Neuronal stem cell (in vitro differentiated cells): ENCODE measurements at regions not wholly inside any gene's neighbourhood (a gene's known extent, or its start where the extent isn't known, plus 50 kb on each side); places are given as distances from the start of the nearest gene placed in this dataset.
A peak's percentile ranks its signal among the peaks of the same experiment; 100 is the strongest.

Experiments used
- DNase-seq: peaks from one replicate; pipeline ENCODE4 v3.0.0-alpha.2; 2013; ENCODE audit warnings: low spot score
- H2AFZ ChIP-seq: one replicate; pipeline ENCODE4 v1.6.1; 2013; ENCODE audit warnings: mild to moderate bottlenecking, low read length, inconsistent platforms
- H2AK5ac ChIP-seq: 2 replicates; pipeline ENCODE4 v1.6.1; 2013; ENCODE audit warnings: low read depth, mild to moderate bottlenecking, inconsistent platforms, low read length, moderate library complexity, mixed read lengths
- H2BK120ac ChIP-seq: 2 replicates; pipeline ENCODE4 v1.6.1; 2013; ENCODE audit warnings: low read depth, mild to moderate bottlenecking, inconsistent platforms, low read length, moderate library complexity, mixed read lengths
- H2BK12ac ChIP-seq: one replicate; pipeline ENCODE4 v1.6.1; 2013; ENCODE audit warnings: low read length, inconsistent platforms
- H2BK15ac ChIP-seq: 2 replicates; pipeline ENCODE4 v1.6.1; 2013; ENCODE audit warnings: mild to moderate bottlenecking, low read length, inconsistent platforms, mixed read lengths
- H2BK5ac ChIP-seq: one replicate; pipeline ENCODE4 v1.6.1; 2013; ENCODE audit warnings: inconsistent platforms, mild to moderate bottlenecking, low read length, moderate library complexity
- H3K14ac ChIP-seq: one replicate; pipeline ENCODE4 v1.6.1; 2013; ENCODE audit warnings: low read length, inconsistent platforms
- H3K18ac ChIP-seq: 2 replicates; pipeline ENCODE4 v1.6.1; 2013; ENCODE audit warnings: low read length, inconsistent platforms
- H3K23ac ChIP-seq: 2 replicates; pipeline ENCODE4 v1.6.1; 2013; ENCODE audit warnings: low read depth, mild to moderate bottlenecking, mixed read lengths, low read length, inconsistent platforms; ENCODE audit not compliant: poor library complexity
- H3K27ac ChIP-seq: replicated peaks from 3 replicates; pipeline ENCODE4 v1.5.1; 2013; ENCODE audit warnings: low read length, inconsistent platforms
- H3K27me3 ChIP-seq, 3 experiments: 2 replicates each; pipeline ENCODE4 v1.6.1; 2013; ENCODE audit warnings: low read length in 3 of 3, mild to moderate bottlenecking in 2 of 3, inconsistent platforms in 1 of 3, low read depth in 1 of 3, mixed read lengths in 1 of 3, moderate library complexity in 1 of 3; ENCODE audit not compliant: control insufficient read depth in 3 of 3, insufficient read depth in 3 of 3
- H3K36me3 ChIP-seq, 2 donors: replicated peaks in 1 of 2; 2 replicates each; pipeline ENCODE4 v1.6.1; 2013; ENCODE audit warnings: low read length in 2 of 2; ENCODE audit not compliant: control insufficient read depth in 2 of 2, insufficient read depth in 2 of 2
- H3K4ac ChIP-seq: 2 replicates; pipeline ENCODE4 v1.6.1; 2013; ENCODE audit warnings: inconsistent platforms, mild to moderate bottlenecking, low read length, moderate library complexity
- H3K4me1 ChIP-seq, 2 donors: 1 replicate in 1 of 2; 2 replicates in 1 of 2; pipeline ENCODE4 v1.6.1; 2013; ENCODE audit warnings: low read length in 2 of 2, low read depth in 1 of 2; ENCODE audit not compliant: control insufficient read depth in 2 of 2, insufficient read depth in 1 of 2
- H3K4me2 ChIP-seq: one replicate; pipeline ENCODE4 v1.6.1; 2013; ENCODE audit warnings: mild to moderate bottlenecking, low read length, inconsistent platforms; ENCODE audit not compliant: insufficient read depth, poor library complexity, severe bottlenecking
- H3K4me3 ChIP-seq, 2 donors: 2 replicates each; pipeline ENCODE4 v1.5.1; 2013; ENCODE audit warnings: low read length in 2 of 2, mild to moderate bottlenecking in 2 of 2, inconsistent platforms in 1 of 2, moderate library complexity in 1 of 2
- H3K79me1 ChIP-seq: one replicate; pipeline ENCODE4 v1.6.1; 2013; ENCODE audit warnings: low read depth, mild to moderate bottlenecking, inconsistent platforms, low read length, moderate library complexity
- H3K9ac ChIP-seq: one replicate; pipeline ENCODE4 v1.6.1; 2013; ENCODE audit warnings: mild to moderate bottlenecking, low read depth, low read length, inconsistent platforms; ENCODE audit not compliant: poor library complexity
- H3K9me3 ChIP-seq, 2 donors: replicated peaks in 1 of 2; 2 replicates each; pipeline versions ENCODE3 to v1.6.1; 2013; ENCODE audit warnings: low read length in 2 of 2, mild to moderate bottlenecking in 2 of 2, inconsistent platforms in 1 of 2, low read depth in 1 of 2, mixed read lengths in 1 of 2, moderate library complexity in 1 of 2; ENCODE audit not compliant: control insufficient read depth in 2 of 2, insufficient read depth in 1 of 2
- H4K8ac ChIP-seq: one replicate; pipeline ENCODE4 v1.6.1; 2013; ENCODE audit warnings: low read depth, mild to moderate bottlenecking, inconsistent platforms, low read length, moderate library complexity
- H4K91ac ChIP-seq: one replicate; pipeline ENCODE4 v1.6.1; 2013; ENCODE audit warnings: low read length, low read depth, mild to moderate bottlenecking, inconsistent platforms; ENCODE audit not compliant: poor library complexity
- WGBS, 2 donors: extraction: QIAGEN DNeasy Blood & Tissue Kit; methylation state at CpG; one replicate each; pipeline ENCODE4 v1.1.7; 2013; ENCODE audit warnings: missing lambda C conversion rate in 2 of 2, mixed read lengths in 1 of 2; ENCODE audit not compliant: insufficient read length in 2 of 2, insufficient replicate concordance in 1 of 2; ENCODE audit errors: extremely low coverage in 2 of 2; 5-methylcytosine and 5-hydroxymethylcytosine counted together

DNA sequence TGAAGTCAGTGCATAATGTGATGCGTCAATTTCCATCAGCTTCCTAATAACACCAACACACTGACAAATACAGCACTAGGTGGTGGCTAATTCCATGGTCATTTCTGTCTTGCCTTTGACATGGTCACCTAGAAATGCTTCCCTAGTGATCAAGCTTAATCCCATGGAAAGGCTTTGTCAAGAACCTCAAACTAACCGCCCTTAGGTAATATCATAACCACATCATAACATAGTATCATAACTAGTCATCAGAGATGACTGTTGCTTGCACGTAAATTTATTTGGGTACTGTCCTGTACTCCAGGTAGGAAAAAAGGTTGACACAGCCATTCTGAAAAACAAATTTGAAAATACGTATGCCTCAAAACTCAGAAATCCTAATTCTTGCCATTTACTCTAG is 471.8 kb downstream of the IRS1 start:
- no peak overlapping the region for H2BK5ac ChIP-seq
- H3K9me3 ChIP-seq = peaks cover 2 to 5% of the 10 kb centered on the region in 2 donors
- no peak overlapping the region for H2BK12ac ChIP-seq
- no peak overlapping the region for H3K18ac ChIP-seq
- DNase-seq = no peak
- H3K36me3 ChIP-seq = no peaks in the 10 kb centered on the region
- H4K91ac ChIP-seq = no peak overlapping the region
- peaks cover 5 to 10% of the 10 kb centered on the region in 2 donors for H3K4me1 ChIP-seq
- no peak overlapping the region for H3K4ac ChIP-seq
- H3K4me2 ChIP-seq = no peak overlapping the region
- WGBS, 2 donors = no CpG with 5 or more reads among the region's 4 CpGs
- no peak overlapping the region for H3K23ac ChIP-seq
- no peaks in the 10 kb centered on the region for H3K79me1 ChIP-seq
- H3K4me3 ChIP-seq = no peak overlapping the region
- no peak overlapping the region for H3K9ac ChIP-seq
- no peaks in the 10 kb centered on the region for H3K27me3 ChIP-seq
- H3K27ac ChIP-seq = no peak overlapping the region
- no peak overlapping the region for H2BK120ac ChIP-seq
- no peak overlapping the region for H3K14ac ChIP-seq
- H2AFZ ChIP-seq = no peak overlapping the region
- no peak overlapping the region for H2BK15ac ChIP-seq
- no peak overlapping the region for H2AK5ac ChIP-seq
- no peak overlapping the region for H4K8ac ChIP-seq

DNA sequence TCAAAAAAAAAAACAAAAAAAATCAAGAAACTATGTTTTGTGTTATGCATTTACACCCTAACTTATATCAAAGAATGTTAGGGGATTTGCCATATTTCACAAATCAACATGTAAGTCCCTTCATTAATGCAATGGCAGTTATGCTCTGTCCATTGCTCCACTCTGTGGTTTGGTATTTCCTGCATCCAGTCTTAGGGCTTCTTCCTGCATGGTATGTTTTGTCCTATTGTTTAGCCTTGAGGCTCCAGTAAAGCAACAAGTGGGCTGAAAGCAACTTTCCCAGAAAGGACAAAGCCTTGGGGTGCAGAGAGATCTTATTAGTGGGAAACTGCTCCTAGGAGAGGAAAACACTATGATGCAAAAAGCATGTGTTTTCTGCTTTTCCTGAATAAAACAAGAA is 474.1 kb downstream of the IRS1 start:
- peak; percentile 23 for DNase-seq
- H2BK15ac ChIP-seq = no peak overlapping the region
- H3K4me1 ChIP-seq = peaks cover 5 to 10% of the 10 kb centered on the region in 2 donors

DNA sequence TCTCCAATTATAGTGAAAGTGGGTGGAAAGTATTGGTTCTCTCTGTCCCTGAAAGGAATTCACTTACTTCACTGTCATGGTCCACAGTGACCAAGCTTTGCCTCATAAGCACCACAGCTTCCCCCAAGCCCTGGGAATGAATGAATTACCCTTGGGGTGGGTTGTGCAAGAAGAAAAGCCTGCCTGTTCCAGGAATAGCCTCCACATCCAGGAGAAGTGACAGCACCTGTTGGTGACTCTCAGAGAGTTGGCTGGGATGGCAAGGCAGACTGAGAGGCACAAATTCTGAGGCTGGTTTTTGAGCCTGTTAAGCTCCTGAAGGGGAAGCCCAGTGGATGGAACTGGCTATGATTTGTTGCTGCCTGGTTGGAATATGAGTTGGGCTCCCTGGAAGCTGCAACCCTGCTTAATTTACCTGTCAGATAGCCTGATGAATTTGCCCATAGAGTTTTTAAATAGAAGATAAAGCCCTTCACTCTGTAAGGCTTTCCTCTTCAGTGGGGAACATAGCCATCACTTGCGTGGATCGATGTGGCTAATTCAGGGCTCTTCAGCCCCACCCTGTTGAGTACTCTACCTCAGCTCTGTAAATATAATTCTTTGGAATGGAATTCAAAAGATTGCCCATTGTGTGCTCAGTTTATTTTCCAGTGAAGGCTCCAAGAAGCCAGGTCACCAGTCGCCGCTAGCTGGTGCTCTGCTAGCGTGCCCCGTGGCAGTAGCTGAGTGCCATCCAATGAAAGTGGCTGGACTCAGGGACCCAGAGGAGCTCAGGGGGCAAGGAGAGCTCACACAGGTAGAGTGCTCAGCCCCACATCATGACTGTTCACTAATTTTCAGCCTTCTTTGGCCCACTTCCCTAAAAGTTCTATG is 479.3 kb downstream of the IRS1 start:
- no peaks in the 10 kb centered on the region for H3K27me3 ChIP-seq
- WGBS, 2 donors = no CpG with 5 or more reads among the region's 6 CpGs
- DNase-seq = no peak

More for the DNA sequence above, 474.1 kb downstream of the IRS1 start:
- Histone ChIP-seq H3K9me3 (peaks cover 2 to 5% of the 10 kb centered on the region in 2 donors), H2BK5ac (no peak overlapping the region), H2AFZ (peak overlapping the region; percentile 63), H4K8ac (no peak overlapping the region), H3K18ac (no peak overlapping the region), H3K23ac (no peak overlapping the region), H3K27me3 (no peaks in the 10 kb centered on the region), H3K4me3 (no peak overlapping the region), H2BK12ac (no peak overlapping the region), H2BK120ac (no peak overlapping the region), H3K79me1 (no peaks in the 10 kb centered on the region), H3K27ac (peak overlapping the region; percentile 12), H3K9ac (no peak overlapping the region), H3K36me3 (no peaks in the 10 kb centered on the region), H3K4me2 (no peak overlapping the region), H3K14ac (no peak overlapping the region), H4K91ac (no peak overlapping the region), H2AK5ac (no peak overlapping the region), H3K4ac (no peak overlapping the region)

DNA sequence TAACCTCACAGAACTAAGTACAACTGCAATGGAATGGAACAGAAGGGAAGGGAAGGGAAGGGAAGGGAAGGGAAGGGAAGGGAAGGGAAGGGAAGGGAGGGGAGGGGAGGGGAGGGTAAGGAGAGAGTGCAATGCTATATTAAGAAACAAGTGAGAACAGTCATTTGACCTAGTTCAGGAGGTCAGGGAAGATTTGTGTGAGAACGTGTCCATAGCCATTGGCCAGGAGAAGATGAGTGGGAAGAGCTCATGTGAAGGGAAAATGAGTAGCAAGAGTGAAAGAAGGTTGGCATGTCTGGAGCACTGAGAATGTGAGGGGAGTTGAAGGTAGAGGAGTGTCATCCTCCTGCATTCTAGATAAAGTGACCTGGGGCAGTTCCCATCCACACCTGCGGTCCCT is 481.6 kb downstream of the IRS1 start:
- Histone ChIP-seq H3K79me1 (no peaks in the 10 kb centered on the region), H2BK5ac (no peak overlapping the region), H4K91ac (no peak overlapping the region), H3K9me3 (no peaks in the 10 kb centered on the region), H2BK12ac (no peak overlapping the region), H3K36me3 (no peaks in the 10 kb centered on the region), H3K4me1 (no peaks in the 10 kb centered on the region), H2AFZ (no peak overlapping the region), H3K4me3 (no peak overlapping the region), H3K27ac (no peak overlapping the region), H3K18ac (no peak overlapping the region), H2BK15ac (no peak overlapping the region), H4K8ac (no peak overlapping the region), H3K4ac (no peak overlapping the region), H3K9ac (no peak overlapping the region), H2BK120ac (no peak overlapping the region), H3K14ac (no peak overlapping the region), H3K27me3 (no peaks in the 10 kb centered on the region), H2AK5ac (no peak overlapping the region), H3K4me2 (no peak overlapping the region), H3K23ac (no peak overlapping the region)
- DNase-seq = no peak
- no CpG with 5 or more reads among the region's 2 CpGs for WGBS, 2 donors

More for the DNA sequence above, 479.3 kb downstream of the IRS1 start:
- H2AK5ac ChIP-seq = no peak overlapping the region
- no peak overlapping the region for H2BK15ac ChIP-seq
- H3K4me2 ChIP-seq = no peak overlapping the region
- H3K9ac ChIP-seq = no peak overlapping the region
- no peak overlapping the region for H3K4me3 ChIP-seq
- no peak overlapping the region for H3K23ac ChIP-seq
- no peak overlapping the region for H3K27ac ChIP-seq
- no peaks in the 10 kb centered on the region for H3K36me3 ChIP-seq
- no peaks in the 10 kb centered on the region for H3K79me1 ChIP-seq
- H3K9me3 ChIP-seq = no peaks in the 10 kb centered on the region
- H3K4me1 ChIP-seq = peaks cover 2% of the 10 kb centered on the region in 2 donors
- H2BK12ac ChIP-seq = peak overlapping the region; percentile 51
- H2AFZ ChIP-seq = no peak overlapping the region
- no peak overlapping the region for H4K8ac ChIP-seq
- H4K91ac ChIP-seq = no peak overlapping the region
- H3K14ac ChIP-seq = no peak overlapping the region
- no peak overlapping the region for H2BK5ac ChIP-seq
- no peak overlapping the region for H3K4ac ChIP-seq
- peak overlapping the region; percentile 86 for H3K18ac ChIP-seq
- H2BK120ac ChIP-seq = no peak overlapping the region
